Skeletal muscle tissue (tissue), 3 donors: ENCODE measurements at regions not wholly inside any gene's neighbourhood (a gene's known extent, or its start where the extent isn't known, plus 50 kb on each side); places are given as distances from the start of the nearest gene placed in this dataset.

Experiments used
- H3K27ac ChIP-seq: one replicate; pipeline ENCODE4 v1.7.0; 2013; ENCODE audit warnings: mild to moderate bottlenecking, low read depth, low read length, inconsistent platforms
- H3K27me3 ChIP-seq, 3 donors: one replicate each; pipeline ENCODE4 v1.7.0; 2013; ENCODE audit warnings: low read length in 3 of 3; ENCODE audit not compliant: control insufficient read depth in 3 of 3, insufficient read depth in 3 of 3
- H3K36me3 ChIP-seq, 3 donors: one replicate each; pipeline ENCODE4 v1.7.0; 2013; ENCODE audit warnings: low read length in 3 of 3; ENCODE audit not compliant: control insufficient read depth in 3 of 3, insufficient read depth in 3 of 3
- H3K4me1 ChIP-seq, 3 donors: one replicate each; pipeline ENCODE4 v1.7.0; 2013; ENCODE audit warnings: low read length in 3 of 3, mild to moderate bottlenecking in 3 of 3; ENCODE audit not compliant: control insufficient read depth in 3 of 3, insufficient read depth in 3 of 3
- H3K4me3 ChIP-seq, 3 donors: one replicate each; pipeline ENCODE4 v1.7.0; 2013; ENCODE audit warnings: low read length in 3 of 3
- H3K9ac ChIP-seq, 3 donors: one replicate each; pipeline ENCODE4 v1.7.0; 2013; ENCODE audit warnings: low read length in 3 of 3, mild to moderate bottlenecking in 3 of 3, moderate library complexity in 2 of 3, low read depth in 1 of 3
- H3K9me3 ChIP-seq, 3 donors: one replicate each; pipeline ENCODE4 v1.7.0; 2013; ENCODE audit warnings: low read length in 3 of 3; ENCODE audit not compliant: control insufficient read depth in 3 of 3
- donor health status: Osteomylitis.

GRCh38 chr7:93004906-93005305 lies 112.9 kb downstream of the SAMD9 start:
- H3K9ac ChIP-seq = no peak overlapping the region
- no peaks in the 10 kb centered on the region for H3K36me3 ChIP-seq
- no peaks in the 10 kb centered on the region for H3K27me3 ChIP-seq
- no peak overlapping the region for H3K4me3 ChIP-seq
- H3K9me3 ChIP-seq = no peaks in the 10 kb centered on the region
- no peak overlapping the region for H3K27ac ChIP-seq
- H3K4me1 ChIP-seq = no peaks in the 10 kb centered on the region

- no peaks in the 10 kb centered on the region for H3K9me3 ChIP-seq
- no peaks in the 10 kb centered on the region for H3K36me3 ChIP-seq
- H3K4me1 ChIP-seq = no peaks in the 10 kb centered on the region
- H3K27me3 ChIP-seq = peaks cover 0 to 3% (median 0%) of the 10 kb centered on the region in 3 donors
- H3K4me3 ChIP-seq = no peak overlapping the region
- no peak overlapping the region for H3K9ac ChIP-seq
- H3K27ac ChIP-seq = no peak overlapping the region
These were observed 120.1 kb downstream of the SAMD9 start for GRCh38 chr7:92997719-92998118.

- Histone ChIP-seq H3K36me3 (no peaks in the 10 kb centered on the region), H3K9ac (no peak overlapping the region), H3K27me3 (peaks cover 0 to 3% (median 0%) of the 10 kb centered on the region in 3 donors), H3K4me1 (no peaks in the 10 kb centered on the region), H3K9me3 (no peaks in the 10 kb centered on the region), H3K4me3 (no peak overlapping the region), H3K27ac (no peak overlapping the region)
These were observed 120.6 kb downstream of the SAMD9 start for GRCh38 chr7:92997152-92997551.

- H3K4me1 ChIP-seq = no peaks in the 10 kb centered on the region
- H3K36me3 ChIP-seq = no peaks in the 10 kb centered on the region
- H3K9me3 ChIP-seq = no peaks in the 10 kb centered on the region
- H3K4me3 ChIP-seq = no peak overlapping the region
- H3K9ac ChIP-seq = no peak overlapping the region
- no peak overlapping the region for H3K27ac ChIP-seq
- peaks cover 0 to 3% (median 0%) of the 10 kb centered on the region in 3 donors for H3K27me3 ChIP-seq
These were observed 122.9 kb downstream of the SAMD9 start for GRCh38 chr7:92994901-92995300.

- H3K4me1 ChIP-seq = no peaks in the 10 kb centered on the region
- H3K4me3 ChIP-seq = no peak overlapping the region
- H3K9ac ChIP-seq = no peak overlapping the region
- H3K9me3 ChIP-seq = no peaks in the 10 kb centered on the region
- peaks cover 0 to 3% (median 0%) of the 10 kb centered on the region in 3 donors for H3K27me3 ChIP-seq
- H3K36me3 ChIP-seq = no peaks in the 10 kb centered on the region
- no peak overlapping the region for H3K27ac ChIP-seq
These were observed 124.8 kb downstream of the SAMD9 start for GRCh38 chr7:92992932-92993331.

GRCh38 chr7:92992483-92992882 lies 125.3 kb downstream of the SAMD9 start:
- Histone ChIP-seq H3K4me3 (no peak overlapping the region), H3K9ac (no peak overlapping the region), H3K9me3 (no peaks in the 10 kb centered on the region), H3K36me3 (no peaks in the 10 kb centered on the region), H3K27me3 (peaks cover 0 to 2% (median 0%) of the 10 kb centered on the region in 3 donors), H3K27ac (no peak overlapping the region), H3K4me1 (no peaks in the 10 kb centered on the region)

GRCh38 chr7:92991190-92991589 lies 126.6 kb downstream of the SAMD9 start:
- H3K27ac ChIP-seq = no peak overlapping the region
- no peaks in the 10 kb centered on the region for H3K27me3 ChIP-seq
- no peak overlapping the region for H3K4me3 ChIP-seq
- H3K36me3 ChIP-seq = no peaks in the 10 kb centered on the region
- no peak overlapping the region for H3K9ac ChIP-seq
- H3K4me1 ChIP-seq = no peaks in the 10 kb centered on the region
- H3K9me3 ChIP-seq = no peaks in the 10 kb centered on the region

- no peaks in the 10 kb centered on the region for H3K36me3 ChIP-seq
- no peak overlapping the region for H3K27ac ChIP-seq
- no peaks in the 10 kb centered on the region for H3K9me3 ChIP-seq
- H3K9ac ChIP-seq = no peak overlapping the region
- H3K4me3 ChIP-seq = no peak overlapping the region
- no peaks in the 10 kb centered on the region for H3K4me1 ChIP-seq
- H3K27me3 ChIP-seq = no peaks in the 10 kb centered on the region
These were observed 128.7 kb downstream of the SAMD9 start for GRCh38 chr7:92988941-92989545.

GRCh38 chr7:92988051-92988450 lies 129.7 kb downstream of the SAMD9 start:
- no peak overlapping the region for H3K27ac ChIP-seq
- no peaks in the 10 kb centered on the region for H3K4me1 ChIP-seq
- no peak overlapping the region for H3K9ac ChIP-seq
- H3K9me3 ChIP-seq = no peaks in the 10 kb centered on the region
- no peaks in the 10 kb centered on the region for H3K36me3 ChIP-seq
- H3K4me3 ChIP-seq = no peak overlapping the region
- H3K27me3 ChIP-seq = no peaks in the 10 kb centered on the region

GRCh38 chr7:92987538-92987937 lies 130.2 kb downstream of the SAMD9 start:
- Histone ChIP-seq H3K27ac (no peak overlapping the region), H3K4me1 (no peaks in the 10 kb centered on the region), H3K4me3 (no peak overlapping the region), H3K27me3 (no peaks in the 10 kb centered on the region), H3K9ac (no peak overlapping the region), H3K9me3 (no peaks in the 10 kb centered on the region), H3K36me3 (no peaks in the 10 kb centered on the region)
